HG02870 (cell line): ENCODE measurements at regions not wholly inside any gene's neighbourhood (a gene's known extent, or its start where the extent isn't known, plus 50 kb on each side); places are given as distances from the start of the nearest gene placed in this dataset.

Experiments used
- ATAC-seq: cut with Tn5 transposase; IDR thresholded peaks from one replicate; pipeline ENCODE4 v1.9.1; 2021; ENCODE audit warnings: mild to moderate bottlenecking, moderate library complexity; ENCODE audit not compliant: unreplicated experiment

DNA sequence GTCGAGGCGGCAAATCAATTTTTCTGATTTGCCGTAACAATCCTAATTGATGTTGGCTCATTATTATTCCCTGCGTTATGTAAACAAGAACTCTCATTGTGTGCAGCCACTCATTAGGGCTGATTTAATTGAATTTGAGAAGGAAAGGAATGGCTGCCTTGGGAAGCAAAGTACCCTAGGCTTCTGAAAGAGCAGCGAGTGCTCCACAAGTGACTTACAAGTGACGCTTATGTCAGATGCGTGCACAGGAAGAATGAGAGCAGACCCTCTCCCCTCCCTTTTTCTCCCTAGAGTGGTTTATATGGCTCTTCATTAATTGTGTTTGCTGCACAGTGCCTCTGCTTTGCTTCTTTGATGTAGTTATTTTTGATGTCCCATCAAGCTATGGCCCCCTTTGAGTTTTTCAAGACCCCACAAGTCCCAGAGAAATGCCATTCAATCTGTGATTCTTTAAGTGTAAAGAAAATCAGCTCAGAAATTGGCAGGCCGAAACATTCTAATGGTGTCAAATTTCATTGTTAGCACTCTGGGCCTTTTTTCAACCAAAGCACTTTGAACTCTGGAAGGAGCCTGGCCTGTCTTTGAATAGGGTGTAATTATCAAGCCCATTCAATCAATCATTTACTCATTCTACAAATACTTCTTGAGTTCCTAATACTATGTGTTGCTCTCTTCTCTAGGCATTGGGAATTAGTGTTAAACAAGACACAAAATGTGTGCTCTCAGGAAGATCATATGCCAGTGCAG, 86.8 kb upstream of the VAV3 start:
- no peak for ATAC-seq

DNA sequence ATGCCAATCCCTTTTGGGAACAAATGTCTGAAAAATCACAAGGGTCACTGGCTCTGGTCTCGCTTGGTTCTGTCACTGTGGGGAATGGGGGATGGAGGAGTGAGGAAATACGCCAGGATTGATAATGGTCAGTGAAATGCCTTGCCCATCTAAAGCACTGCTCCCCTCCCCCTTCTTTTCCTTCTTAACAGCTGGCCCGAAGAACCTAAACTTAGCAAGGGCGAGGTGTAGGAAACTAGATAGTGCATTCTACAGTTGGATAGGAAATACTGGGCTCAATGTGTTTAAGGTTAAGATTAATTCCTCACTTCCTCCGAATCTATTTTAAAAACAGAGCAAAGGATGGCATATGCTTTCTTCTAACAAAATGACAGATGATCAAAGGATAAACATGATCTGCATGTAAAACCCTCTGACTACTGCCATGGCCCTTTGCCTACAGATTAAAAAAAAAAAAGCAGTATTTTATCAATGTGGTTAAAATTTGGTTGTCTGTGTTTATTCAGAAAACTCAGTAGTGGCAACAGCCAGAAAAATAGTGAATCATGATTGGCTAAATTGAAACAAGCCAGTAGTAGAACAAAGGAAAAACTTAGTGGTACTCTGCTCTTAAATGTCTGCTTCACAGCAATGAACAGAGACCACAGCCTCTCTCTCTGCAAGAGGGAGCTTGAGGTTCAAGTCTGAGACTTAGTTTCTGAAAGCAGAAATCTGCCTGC, 86.1 kb upstream of the VAV3 start:
- ATAC-seq = no peak

DNA sequence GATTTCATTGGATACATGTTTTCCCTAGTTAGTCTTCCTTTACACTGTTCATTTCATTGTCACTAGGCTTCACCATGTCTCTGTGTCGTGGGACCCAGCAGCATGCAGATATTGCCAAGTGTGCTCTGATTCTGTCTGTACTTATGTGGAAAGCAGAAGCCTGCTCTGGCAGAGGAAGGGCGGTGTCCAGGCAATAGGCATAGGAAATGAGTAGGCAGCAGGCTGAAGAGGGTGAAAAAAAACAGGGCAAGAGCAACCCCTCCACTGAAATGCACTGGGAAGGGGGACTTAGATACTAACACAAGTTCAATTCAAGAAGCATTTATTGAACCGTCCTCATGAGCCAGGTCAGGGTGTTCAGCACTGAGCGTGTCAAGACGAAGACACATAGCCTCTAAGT, 85.2 kb upstream of the VAV3 start:
- no peak for ATAC-seq

DNA sequence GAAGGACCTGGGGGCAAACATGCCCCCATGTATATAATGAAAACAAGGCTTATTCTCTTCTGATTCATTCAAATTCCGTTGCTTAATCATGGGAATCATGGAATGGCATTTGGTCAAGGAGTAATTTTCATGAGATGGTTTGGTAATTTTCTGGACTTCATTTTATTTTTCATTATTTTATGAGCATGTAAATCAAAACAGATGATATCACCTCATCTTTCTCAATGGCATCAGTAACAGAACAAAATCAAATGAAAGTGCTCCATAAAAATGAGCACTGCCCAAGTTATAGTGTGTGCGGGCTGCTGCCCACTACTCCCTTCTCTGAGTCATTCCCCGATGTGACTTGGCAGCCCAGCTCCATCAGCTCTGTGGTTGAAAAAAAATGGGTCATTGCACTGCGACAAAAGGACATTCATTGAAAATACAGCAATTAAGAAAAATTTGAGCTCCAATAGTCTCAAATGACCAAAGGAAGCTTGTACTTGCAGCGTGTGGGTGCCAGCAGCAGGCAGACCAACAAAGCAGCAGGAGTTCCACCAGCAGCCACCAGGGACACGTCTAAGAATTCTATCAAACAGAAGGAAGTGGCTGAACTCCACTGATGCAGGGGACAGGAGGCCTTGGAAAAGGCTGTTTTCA, 84.3 kb upstream of the VAV3 start:
- no peak for ATAC-seq

DNA sequence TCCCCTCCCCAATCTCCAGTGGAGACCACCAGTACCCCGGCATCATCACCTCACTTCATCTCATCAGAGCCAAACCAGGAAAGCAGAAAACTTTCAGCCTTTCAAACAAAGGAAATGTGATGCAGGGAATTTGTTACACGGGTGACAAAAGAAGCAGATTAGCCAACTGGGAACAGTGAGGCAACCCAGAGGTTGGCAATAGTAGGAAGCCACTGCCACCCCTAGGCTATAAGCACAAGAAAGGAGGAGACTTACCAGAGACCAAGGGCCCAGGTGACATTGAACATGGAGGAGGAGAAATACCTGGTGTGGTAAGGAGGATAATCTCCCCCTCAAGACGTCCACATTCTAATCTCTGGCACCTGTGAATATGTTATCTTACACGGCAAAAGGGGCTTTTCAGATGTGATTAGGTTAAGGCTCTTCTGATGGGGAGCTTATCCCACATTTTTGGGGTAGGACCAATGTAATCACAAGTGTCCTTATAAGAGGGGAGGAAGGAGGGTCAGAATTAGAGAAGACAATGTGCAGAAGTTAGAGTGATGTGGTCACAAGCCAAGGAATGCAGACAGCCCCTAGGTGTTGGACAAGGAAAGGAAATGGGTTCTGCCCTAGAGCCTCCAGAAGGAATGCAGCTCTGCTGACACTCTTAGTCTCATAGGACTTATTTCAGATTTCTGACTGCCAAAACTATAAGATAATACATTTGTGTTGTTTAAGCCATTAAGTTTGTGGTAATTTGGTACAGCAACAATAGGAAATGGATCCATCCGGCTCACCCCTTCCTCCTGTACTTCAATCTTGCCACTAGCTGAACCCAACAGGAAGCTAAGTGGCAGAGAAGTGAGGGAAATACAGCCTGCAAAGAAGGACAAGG, 83.6 kb upstream of the VAV3 start:
- no peak for ATAC-seq

DNA sequence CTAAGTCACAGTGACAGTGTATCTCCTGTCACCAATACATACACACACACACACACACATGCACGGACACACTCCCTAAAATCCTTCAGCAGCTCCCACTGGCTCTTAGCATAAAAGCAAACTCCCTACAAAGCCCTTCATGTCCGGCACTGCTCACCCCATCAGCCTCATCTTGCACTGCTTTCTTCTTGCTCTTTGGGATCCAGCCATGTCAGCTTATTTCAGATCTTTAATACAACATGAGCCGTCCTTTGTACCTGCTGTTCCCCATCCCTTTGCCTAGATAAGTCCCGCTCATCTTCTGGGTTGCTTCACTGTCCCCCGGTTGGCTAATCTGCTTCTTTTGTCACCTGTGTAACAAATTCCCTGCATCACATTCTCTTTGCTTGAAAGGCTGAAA, 82.1 kb upstream of the VAV3 start:
- ATAC-seq = no peak

DNA sequence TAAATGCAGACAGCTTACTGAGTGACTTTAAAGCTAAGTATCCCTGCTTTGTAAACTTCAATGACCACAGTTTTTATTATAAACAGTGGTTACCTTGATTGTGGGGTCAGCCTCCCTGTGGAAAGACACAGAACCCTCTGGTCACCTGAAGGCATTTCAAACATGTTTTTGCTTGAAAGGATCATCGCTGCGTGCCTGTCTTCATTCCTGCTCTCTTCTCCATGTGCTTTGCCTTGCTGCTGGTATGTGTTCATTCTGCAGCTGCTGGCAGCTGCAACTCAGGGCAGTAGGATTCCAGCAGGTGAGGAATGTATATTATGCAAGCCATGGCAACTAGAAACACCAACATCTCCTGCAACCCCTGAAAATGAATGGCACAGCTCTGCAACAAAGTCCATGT, 81.0 kb upstream of the VAV3 start:
- no peak for ATAC-seq

DNA sequence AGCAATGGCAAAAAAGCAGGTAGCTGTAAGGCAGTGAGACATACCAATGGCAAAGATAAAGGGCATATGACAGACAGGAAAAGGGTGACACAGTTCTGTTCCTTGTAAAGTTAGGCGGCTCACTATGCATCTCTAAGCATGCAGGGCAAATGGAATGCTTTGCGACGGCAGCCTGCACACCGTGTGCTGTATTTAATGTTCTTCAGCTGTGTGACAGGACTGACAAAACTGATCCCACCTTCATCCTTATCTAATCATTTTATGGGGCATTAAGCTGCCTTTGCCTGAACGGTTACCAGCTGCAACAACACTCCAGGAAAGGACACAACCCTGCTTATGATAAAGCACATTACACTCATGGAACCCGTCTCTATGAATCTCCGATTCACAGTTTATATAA, 80.5 kb upstream of the VAV3 start:
- no peak for ATAC-seq

DNA sequence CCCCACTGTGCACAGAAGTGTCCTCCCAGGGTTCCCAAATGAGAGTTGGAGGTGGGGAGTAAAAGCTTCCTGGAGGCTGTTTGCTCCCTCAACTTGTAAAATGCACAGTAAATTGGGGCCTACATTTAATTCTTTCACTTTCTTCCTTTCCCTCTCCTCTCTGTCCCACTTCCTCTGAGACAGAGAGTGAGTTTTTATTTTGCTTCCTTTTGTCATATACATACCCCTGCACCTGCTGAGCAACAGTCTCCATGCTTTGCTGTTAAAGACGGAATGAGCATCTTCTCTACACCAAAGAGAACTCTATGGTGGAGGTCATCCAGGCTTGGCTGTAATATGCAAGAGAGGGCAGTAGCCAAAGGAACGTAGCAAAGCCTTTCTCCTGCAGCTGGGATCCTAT, 79.3 kb upstream of the VAV3 start:
- ATAC-seq = no peak

DNA sequence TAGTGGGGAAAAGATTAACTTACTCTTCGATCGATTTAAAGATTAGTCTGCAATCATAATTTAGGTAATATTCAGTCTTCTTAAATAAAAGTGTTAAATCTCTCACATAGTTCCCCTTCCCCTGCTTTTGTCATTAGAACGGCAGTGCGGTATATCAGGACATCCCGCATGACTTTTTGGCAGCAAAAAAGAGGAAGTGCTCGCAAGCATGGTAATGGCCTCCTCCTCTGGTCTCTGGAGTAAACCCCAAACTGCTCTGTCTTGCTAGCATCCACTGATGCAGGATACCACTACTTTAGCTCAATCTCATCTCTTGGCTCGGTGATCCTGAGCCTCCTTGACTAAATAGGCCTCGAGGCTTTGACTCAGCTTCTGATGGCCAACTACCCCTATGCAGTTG, 78.7 kb upstream of the VAV3 start:
- peak; percentile 67 for ATAC-seq

DNA sequence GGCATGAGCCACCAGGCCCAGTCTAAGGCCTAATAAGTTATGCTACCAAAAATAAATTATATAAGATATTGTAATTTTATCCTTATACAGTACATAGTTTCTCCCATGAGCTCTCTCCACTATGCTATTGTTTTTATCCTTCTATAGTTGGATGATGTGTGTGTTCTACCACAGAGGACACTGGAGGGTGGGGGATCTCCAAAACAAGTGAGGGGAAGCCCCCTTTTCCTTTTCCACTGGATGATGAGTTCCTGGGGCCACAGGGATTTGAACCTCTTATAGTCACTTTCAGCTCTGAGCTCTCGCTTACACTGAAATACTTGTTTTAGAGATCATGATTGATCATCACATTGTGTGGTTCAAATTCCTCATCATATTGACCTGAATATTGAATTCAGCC, 77.6 kb upstream of the VAV3 start:
- ATAC-seq = no peak

DNA sequence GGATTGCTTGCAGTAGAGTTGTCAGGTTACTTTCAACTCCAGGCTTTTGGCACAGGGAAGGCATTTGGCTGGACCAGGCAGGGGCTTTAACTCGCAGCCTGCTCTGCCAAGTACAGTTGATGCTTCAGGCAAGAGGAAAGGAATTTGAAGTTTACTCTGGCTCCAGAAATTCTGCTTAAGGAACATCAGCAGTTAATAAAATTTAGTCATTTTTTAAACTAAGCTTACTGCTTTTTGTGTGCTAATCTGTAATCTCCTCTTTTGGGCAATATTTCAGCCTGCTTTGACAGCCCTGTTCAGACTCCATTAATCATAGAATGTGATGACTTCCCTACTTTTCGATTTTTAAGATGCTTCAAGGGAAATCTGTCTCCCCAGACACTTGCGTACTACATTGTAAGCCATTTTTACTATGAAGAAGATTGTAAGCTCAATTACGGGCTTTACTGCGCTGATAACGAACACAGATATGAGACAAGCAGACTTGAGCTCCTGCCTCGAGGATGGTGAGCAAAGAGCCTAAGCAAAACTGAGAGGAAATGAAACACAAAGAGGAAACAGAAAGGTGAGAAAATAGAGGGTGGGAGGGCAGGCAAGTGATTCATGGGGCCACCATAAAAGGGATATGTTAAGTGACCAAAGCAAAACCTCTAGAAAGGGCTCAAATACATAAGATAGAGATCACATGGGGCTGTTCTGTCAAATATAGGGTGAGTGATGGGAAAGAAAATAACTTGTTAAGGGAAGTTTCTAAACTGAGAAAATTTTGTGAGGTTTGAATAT, 76.6 kb upstream of the VAV3 start:
- ATAC-seq = no peak

DNA sequence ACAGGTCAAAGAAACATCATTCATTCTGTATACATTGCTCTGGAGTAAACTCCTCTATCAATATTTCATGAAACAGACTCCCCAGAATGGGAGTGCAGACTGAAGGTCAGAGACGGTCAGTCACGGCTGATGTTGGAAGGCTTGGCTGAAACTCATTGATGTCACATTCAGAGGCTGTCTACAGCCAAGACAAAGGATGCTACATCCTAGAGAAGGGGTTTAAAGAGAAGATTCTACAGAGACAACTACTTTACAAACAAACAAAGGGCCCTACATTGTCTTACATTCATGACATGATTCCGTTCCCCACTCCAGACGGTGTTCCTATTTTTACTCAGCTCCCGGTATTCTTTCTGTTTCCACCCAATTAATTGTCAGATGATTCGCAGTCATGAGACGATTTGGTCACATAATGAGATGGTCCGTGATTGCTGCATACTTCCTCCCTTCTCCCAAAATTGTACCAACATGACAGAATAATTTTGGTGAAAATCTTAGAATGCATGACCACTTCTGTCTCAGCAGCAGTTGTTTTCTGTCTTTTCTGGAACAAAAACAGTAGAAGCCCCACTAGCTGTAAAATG, 73.8 kb upstream of the VAV3 start:
- ATAC-seq = no peak

DNA sequence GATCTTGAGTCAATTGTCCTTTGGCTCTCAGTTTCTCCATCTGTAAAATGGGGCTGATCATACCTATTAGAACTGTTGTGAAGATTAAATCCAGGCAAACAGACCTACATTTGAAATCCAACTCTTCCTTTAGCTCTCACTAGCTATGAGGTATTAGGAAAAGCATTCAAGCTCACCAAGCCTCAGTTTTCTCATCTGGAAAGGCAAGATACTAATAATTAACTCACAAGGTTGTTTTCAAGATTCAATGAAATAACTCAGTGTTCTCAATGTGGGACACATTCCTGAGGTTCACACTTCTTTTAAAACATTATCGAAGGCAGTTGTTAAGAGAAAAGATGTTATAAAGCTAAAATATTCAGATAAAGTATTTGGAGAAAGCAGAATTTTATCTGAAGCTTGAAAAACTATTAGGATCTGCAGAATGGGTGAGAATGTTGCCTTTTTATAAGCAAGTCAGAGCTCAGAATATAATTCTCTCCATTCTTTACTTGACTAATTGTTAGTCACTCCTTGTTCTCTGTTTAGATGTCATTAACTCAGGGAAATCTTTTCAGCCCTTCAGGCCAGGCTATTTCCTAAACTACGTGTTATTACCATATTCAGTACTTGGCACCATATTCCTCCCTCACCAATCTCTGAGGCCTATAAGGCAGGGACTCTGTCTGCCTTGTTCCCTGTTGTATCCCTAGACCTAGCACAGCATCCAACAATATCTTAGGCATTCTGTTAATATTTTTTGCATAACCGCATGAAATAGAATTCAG, 72.0 kb upstream of the VAV3 start:
- ATAC-seq = no peak

DNA sequence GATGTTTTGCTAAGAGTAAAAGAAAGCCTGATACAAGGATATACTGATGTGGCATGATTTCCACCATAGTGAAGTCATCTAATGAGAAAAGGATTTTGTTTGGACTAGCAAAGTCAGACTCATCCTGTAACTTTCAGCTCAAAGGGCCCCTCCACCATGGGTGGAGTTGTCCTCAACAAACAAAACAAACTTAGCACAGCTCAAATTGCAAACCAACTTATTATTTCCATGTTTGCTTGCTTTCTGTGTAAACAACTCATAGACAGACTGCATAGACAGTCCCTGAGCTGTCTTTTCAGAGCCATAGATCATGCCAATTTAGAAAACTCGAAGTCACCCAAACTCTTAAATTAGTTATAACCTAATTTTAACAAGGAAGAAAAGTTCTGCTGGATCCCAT, 69.4 kb upstream of the VAV3 start:
- no peak for ATAC-seq

DNA sequence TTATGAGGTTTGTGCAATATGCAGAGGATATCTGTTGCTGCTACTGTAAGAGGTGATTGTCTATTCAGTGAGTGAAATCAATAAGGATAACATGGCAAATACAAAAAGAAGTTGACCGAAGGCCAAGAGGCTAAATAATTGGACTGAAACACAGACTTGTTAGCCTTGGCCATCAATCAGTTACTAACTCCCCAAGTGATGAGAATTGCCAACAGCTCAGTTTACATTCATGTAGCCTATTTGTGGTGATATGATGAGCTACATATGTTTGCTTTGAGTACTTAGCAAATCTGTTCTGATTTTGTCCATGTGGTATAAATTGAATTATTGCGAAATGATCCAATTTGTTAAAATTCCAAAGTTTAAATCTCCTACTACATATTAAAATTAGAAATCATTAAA, 68.6 kb upstream of the VAV3 start:
- no peak for ATAC-seq

DNA sequence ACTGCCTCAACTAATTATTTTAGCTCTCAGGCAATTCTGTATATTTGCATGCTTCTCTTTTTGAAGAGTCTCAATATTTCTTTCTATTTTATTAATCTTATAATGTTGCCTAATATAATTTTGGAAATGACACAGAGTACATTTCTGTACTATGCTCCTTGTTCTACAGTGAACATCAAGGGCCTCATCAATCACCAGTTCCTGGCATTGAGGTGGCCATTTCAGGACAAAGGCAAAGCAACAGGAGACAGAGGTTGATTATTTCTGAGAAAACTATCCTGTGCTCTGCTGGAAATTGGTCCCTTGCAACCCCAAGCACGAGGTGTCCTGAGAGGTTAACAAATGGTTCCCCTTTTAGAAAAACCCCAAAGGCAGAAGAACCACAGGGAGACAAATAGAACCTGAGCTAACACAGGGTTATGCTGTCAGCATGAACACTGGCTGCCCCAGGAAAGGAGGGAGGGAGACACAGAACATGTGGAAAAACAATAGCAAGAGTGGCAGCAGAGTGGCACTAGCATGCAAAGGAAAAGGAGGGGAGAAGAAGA, 63.9 kb upstream of the VAV3 start:
- no peak for ATAC-seq

DNA sequence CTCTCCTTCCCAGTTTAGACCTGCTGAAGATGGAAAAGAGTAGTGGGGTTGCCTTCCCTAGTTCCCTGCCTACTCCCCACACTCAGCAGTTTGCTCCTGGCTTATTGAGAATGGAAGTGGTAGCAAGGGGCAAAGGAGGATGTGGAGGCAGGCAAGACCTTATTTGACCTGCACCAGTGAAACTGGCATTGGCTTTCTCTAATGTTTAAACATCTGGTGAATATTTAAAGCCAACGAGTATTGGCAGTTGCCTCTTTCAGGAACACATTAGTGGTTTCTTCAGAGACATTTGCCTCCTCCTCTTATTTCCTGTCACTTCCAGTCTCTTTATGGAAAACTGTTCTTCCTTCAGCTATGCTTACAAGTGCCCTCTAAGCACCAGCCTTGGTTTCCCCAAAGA, 62.4 kb upstream of the VAV3 start:
- ATAC-seq = no peak

DNA sequence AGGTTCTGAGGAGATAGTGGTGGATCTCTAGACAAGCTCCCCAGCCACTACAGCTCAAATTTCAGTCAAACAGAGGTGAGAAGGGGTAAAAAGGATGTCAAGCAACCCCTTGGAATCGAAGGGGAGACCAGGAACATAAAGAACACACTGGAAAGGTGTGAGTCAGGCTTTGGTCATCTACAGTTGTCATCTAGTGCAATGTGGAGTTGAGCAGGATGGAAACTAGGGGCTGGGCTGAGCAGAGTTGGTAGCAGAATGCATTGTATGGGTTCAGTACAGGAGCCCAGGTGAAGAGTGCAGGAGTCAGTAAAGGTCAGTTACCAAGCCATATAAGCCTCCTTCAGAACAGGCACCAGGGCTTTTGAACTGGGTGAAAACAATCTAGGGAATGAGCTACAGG, 52.7 kb upstream of the VAV3 start:
- ATAC-seq = no peak
